ENCODE measurements at regions not wholly inside any gene's neighbourhood (a gene's known extent, or its start where the extent isn't known, plus 50 kb on each side); places are given as distances from the start of the nearest gene placed in this dataset.

- no peak for DNase-seq
These were observed 152.1 kb downstream of the KCTD15 start for GRCh38 chr19:33948651-33949335.

GRCh38 chr19:33950091-33950750, 153.6 kb downstream of the KCTD15 start:
- DNase-seq, result no peak

- no peak for DNase-seq
These were observed 156.4 kb downstream of the KCTD15 start for GRCh38 chr19:33953023-33953422.

- no peak for DNase-seq
These were observed 156.9 kb downstream of the KCTD15 start for GRCh38 chr19:33953592-33953991.

- no peak for DNase-seq
These were observed 158.0 kb downstream of the KCTD15 start for GRCh38 chr19:33954686-33955085.

- no peak for DNase-seq
These were observed 160.3 kb downstream of the KCTD15 start for GRCh38 chr19:33956941-33957340.

- DNase-seq, result no peak
These were observed 161.1 kb downstream of the KCTD15 start for GRCh38 chr19:33957804-33958203.

GRCh38 chr19:33960566-33960965, 163.9 kb downstream of the KCTD15 start:
- no peak for DNase-seq

GRCh38 chr19:33962161-33962560, 165.5 kb downstream of the KCTD15 start:
- DNase-seq, result no peak

GRCh38 chr19:33963514-33963913, 166.8 kb downstream of the KCTD15 start:
- DNase-seq, result no peak

GRCh38 chr19:33971073-33971472, 174.4 kb downstream of the KCTD15 start:
- DNase-seq, result no peak

- DNase-seq, result no peak
These were observed 181.4 kb downstream of the KCTD15 start for GRCh38 chr19:33977756-33978685.

GRCh38 chr19:33982706-33983105, 186.0 kb downstream of the KCTD15 start:
- no peak for DNase-seq

- no peak for DNase-seq
These were observed 183.7 kb upstream of the LSM14A start for GRCh38 chr19:33988601-33989000.

GRCh38 chr19:33997690-33998089, 174.6 kb upstream of the LSM14A start:
- no peak for DNase-seq

GRCh38 chr19:33998302-33998701, 174.0 kb upstream of the LSM14A start:
- no peak for DNase-seq

- DNase-seq, result no peak
These were observed 173.5 kb upstream of the LSM14A start for GRCh38 chr19:33998739-33999345.

GRCh38 chr19:34017024-34017423, 155.3 kb upstream of the LSM14A start:
- no peak for DNase-seq

- DNase-seq, result no peak
These were observed 154.7 kb upstream of the LSM14A start for GRCh38 chr19:34017601-34018000.

- no peak for DNase-seq
These were observed 153.8 kb upstream of the LSM14A start for GRCh38 chr19:34018546-34018945.

GRCh38 chr19:34023381-34023780, 148.9 kb upstream of the LSM14A start:
- DNase-seq, result no peak

- DNase-seq, result no peak
These were observed 138.4 kb upstream of the LSM14A start for GRCh38 chr19:34033880-34034279.

GRCh38 chr19:34034318-34034846, 137.9 kb upstream of the LSM14A start:
- DNase-seq, result no peak
